ENCODE measurements at regions not wholly inside any gene's neighbourhood (a gene's known extent, or its start where the extent isn't known, plus 50 kb on each side); places are given as distances from the start of the nearest gene placed in this dataset.

GRCh38 chr3:16103472-16103871 is 71.0 kb upstream of the GALNT15 start (continued):
- no peak for TF ChIP-seq HMGXB4 (CRISPR knock-in tag; IDR thresholded peaks at IDR 0.05; ENCODE audit: borderline replicate concordance)

- Histone ChIP-seq H3K4me3 (no peak overlapping the region), H3K9me3 (no peaks in the 10 kb centered on the region), H3K27ac (peak overlapping the region; percentile 7 to 68; a peak in 2 of 6 replicates), H3K4me1 (peaks cover 28% of the 10 kb centered on the region), H3K4me2 (no peak overlapping the region)
- ChIA-PET POLR2A (no interaction called here), CTCF (no interaction called here)
- ATAC-seq (no peak), DNase-seq (ENCODE audit: low read depth in 1 of 2, low spot score in 1 of 2) (no peak), FAIRE-seq (no peak)
- TF ChIP-seq HMGXB4 (CRISPR knock-in tag; IDR thresholded peaks at IDR 0.05; ENCODE audit: borderline replicate concordance) (no peak), HOXB13 (CRISPR knock-in tag; IDR thresholded peaks at IDR 0.05; ENCODE audit: low read depth) (no peak), JUNB (IDR thresholded peaks at IDR 0.05) (no peak), HDAC2 (IDR thresholded peaks at IDR 0.05) (no peak), HES2 (IDR thresholded peaks at IDR 0.05) (no peak), TFCP2L1 (CRISPR knock-in tag; IDR thresholded peaks at IDR 0.05) (no peak), RARB (CRISPR knock-in tag; IDR thresholded peaks at IDR 0.05) (no peak), CBX2 (IDR thresholded peaks at IDR 0.05; ENCODE audit: borderline replicate concordance, low read depth) (no peak)
- WGBS (ENCODE audit: missing lambda C conversion rate), result 95% methylated on average over 2 of the region's 2 CpGs
Measured at GRCh38 chr3:16104156-16104555, 70.3 kb upstream of the GALNT15 start.

- WGBS (ENCODE audit: missing lambda C conversion rate), result 79% methylated on average over 1 of the region's 1 CpG
- CTCF ChIA-PET, result interaction anchor here (2.5 kb wide), 1 partner anchor 57 kb away, joined by 6 read pairs; no protein-coding TSS in a partner anchor
Measured at GRCh38 chr3:16106050-16106449, 68.4 kb upstream of the GALNT15 start.

GRCh38 chr3:16108424-16108823 is 66.1 kb upstream of the GALNT15 start:
- no peak overlapping the region for H3K4me2 ChIP-seq
- WGBS (ENCODE audit: missing lambda C conversion rate), result 46% methylated on average over 2 of the region's 2 CpGs
- no peak overlapping the region for H3K4me3 ChIP-seq
- TF ChIP-seq KDM1A (IDR thresholded peaks at IDR 0.05; ENCODE audit: low read depth), result no peak
- no peak for TF ChIP-seq NFE2L2 (conservative IDR thresholded peaks at IDR 0.05; ENCODE audit: low read length)
- no peak for TF ChIP-seq SREBF2 (IDR thresholded peaks at IDR 0.05)
- no peak for TF ChIP-seq RNF2 (IDR thresholded peaks at IDR 0.05; ENCODE audit: borderline replicate concordance, low read depth)
- no peak for TF ChIP-seq ZFP36 (IDR thresholded peaks at IDR 0.05; ENCODE audit: borderline replicate concordance, partially characterized antibody)
- no peak for TF ChIP-seq JUNB (IDR thresholded peaks at IDR 0.05)
- TF ChIP-seq HEYL (CRISPR knock-in tag; IDR thresholded peaks at IDR 0.05), result no peak
- no peak for TF ChIP-seq FOSL2 (IDR thresholded peaks at IDR 0.05)
- TF ChIP-seq FOSL2 (CRISPR knock-in tag; IDR thresholded peaks at IDR 0.05), result no peak
- TF ChIP-seq FOSB (CRISPR knock-in tag; IDR thresholded peaks at IDR 0.05), result no peak
- no peak for TF ChIP-seq CHD2 (IDR thresholded peaks at IDR 0.05; ENCODE audit: low read length, partially characterized antibody)
- no peak for TF ChIP-seq TFCP2L1 (CRISPR knock-in tag; IDR thresholded peaks at IDR 0.05)
- no peak for TF ChIP-seq REST (IDR thresholded peaks at IDR 0.05)
- TF ChIP-seq GATA3 (IDR thresholded peaks at IDR 0.05; ENCODE audit: borderline replicate concordance), result no peak
- TF ChIP-seq HOXB13 (CRISPR knock-in tag; IDR thresholded peaks at IDR 0.05; ENCODE audit: low read depth), result no peak
- no peak for TF ChIP-seq CEBPB (IDR thresholded peaks at IDR 0.05)
- peaks cover 6% of the 10 kb centered on the region; the same call in 1 of the 3 replicates for H3K9me3 ChIP-seq
- peaks cover 4% of the 10 kb centered on the region for H3K4me1 ChIP-seq
- no peak for DNase-seq (ENCODE audit: low read depth in 1 of 2, low spot score in 1 of 2)
- no peak for ATAC-seq
- FAIRE-seq, result no peak
- ChIA-PET POLR2A (no interaction called here), CTCF (interaction anchor here (1.5 to 2.4 kb wide), 2 partner anchors 25 to 59 kb away, joined by 3 to 9 read pairs; no protein-coding TSS in a partner anchor)
- H3K27ac ChIP-seq, result no peak overlapping the region

More at GRCh38 chr3:16106050-16106449, 68.4 kb upstream of the GALNT15 start:
- no peak for FAIRE-seq
- Histone ChIP-seq H3K4me3 (no peak overlapping the region), H3K4me2 (no peak overlapping the region), H3K4me1 (peaks cover 28% of the 10 kb centered on the region), H3K9me3 (no peaks in the 10 kb centered on the region), H3K27ac (no peak overlapping the region)
- DNase-seq (ENCODE audit: low read depth in 1 of 2, low spot score in 1 of 2), result no peak
- no peak for ATAC-seq
- POLR2A ChIA-PET, result no interaction called here
- TF ChIP-seq MAFK (IDR thresholded peaks at IDR 0.05; ENCODE audit: partially characterized antibody), result peak; percentile 70
- TF ChIP-seq PBX3 (IDR thresholded peaks at IDR 0.05), result no peak
- no peak for TF ChIP-seq CHD4 (IDR thresholded peaks at IDR 0.05; ENCODE audit: borderline replicate concordance)
- no peak for TF ChIP-seq RNF2 (IDR thresholded peaks at IDR 0.05; ENCODE audit: borderline replicate concordance, low read depth)
